Left lung (tissue), 4 donors: ENCODE measurements at regions not wholly inside any gene's neighbourhood (a gene's known extent, or its start where the extent isn't known, plus 50 kb on each side); places are given as distances from the start of the nearest gene placed in this dataset.

Experiments used
- ATAC-seq: fragments of 200-7000 bp; cut with Tn5 transposase; one replicate; pipeline ENCODE4 v1.9.1; 2020; ENCODE audit warnings: moderate library complexity
- DNase-seq, 4 donors: peaks; one replicate each; pipeline ENCODE4 v3.0.0-alpha.2; 2013 to 2020
- H3K27ac ChIP-seq, 2 donors: fragments of 200-600 bp; sonication (generic) in 1 of 2; one replicate each; pipeline versions ENCODE4 v1.5.0 to v1.8.0; 2020 to 2021
- H3K27me3 ChIP-seq, 2 donors: fragments of 200-600 bp; sonication (generic) in 1 of 2; one replicate each; pipeline versions ENCODE4 v1.5.0 to v1.8.0; 2020 to 2021
- H3K36me3 ChIP-seq, 2 donors: fragments of 200-600 bp; sonication (generic) in 1 of 2; one replicate each; pipeline versions ENCODE4 v1.5.0 to v1.8.0; 2020 to 2021
- H3K4me1 ChIP-seq, 2 donors: fragments of 200-600 bp; one replicate each; pipeline ENCODE4 v1.8.0; 2021
- H3K4me3 ChIP-seq, 2 donors: fragments of 200-600 bp; sonication (generic) in 1 of 2; one replicate each; pipeline versions ENCODE4 v1.5.0 to v1.8.0; 2020 to 2021; ENCODE audit warnings: mild to moderate bottlenecking in 1 of 2
- H3K9me3 ChIP-seq, 2 donors: fragments of 200-600 bp; sonication (generic) in 1 of 2; one replicate each; pipeline versions ENCODE4 v1.5.0 to v1.8.0; 2020 to 2021
- CTCF ChIP-seq, 2 donors: fragments of 200-600 bp; sonication (generic) in 1 of 2; IDR thresholded peaks; one replicate each; pipeline versions ENCODE4 v1.5.0 to v1.8.0; 2021; ENCODE audit warnings: antibody characterized with exemption in 2 of 2
- intact Hi-C, 2 donors: fragments of 100-400 bp; cut with DNase I; formaldehyde crosslinking; loops; one replicate each; pipeline versions ENCODE4 v1.11.2 to v1.14.2; 2022
- donor health status: DM: no; HTN: yes; CAD: no.
- donor health status: DM: no; HTN: no; CAD: no.

- no peaks in the 10 kb centered on the region for H3K27me3 ChIP-seq
- H3K4me1 ChIP-seq, result no peaks in the 10 kb centered on the region
- no peaks in the 10 kb centered on the region for H3K36me3 ChIP-seq
- no peaks in the 10 kb centered on the region for H3K9me3 ChIP-seq
- no peak overlapping the region for H3K27ac ChIP-seq
- ATAC-seq, result no peak
- DNase-seq, result no peak
- no peak overlapping the region for H3K4me3 ChIP-seq
- intact Hi-C loops, result no loop called here
- no peak for TF ChIP-seq CTCF (IDR thresholded peaks at IDR 0.05)
These were observed 411.2 kb upstream of the PIK3C3 start for GRCh38 chr18:41543815-41544214.

- H3K9me3 ChIP-seq, result no peaks in the 10 kb centered on the region
- no peak overlapping the region for H3K27ac ChIP-seq
- no peaks in the 10 kb centered on the region for H3K36me3 ChIP-seq
- intact Hi-C loops, result no loop called here
- H3K27me3 ChIP-seq, result no peaks in the 10 kb centered on the region
- no peak for ATAC-seq
- DNase-seq, result no peak
- no peak overlapping the region for H3K4me3 ChIP-seq
- no peaks in the 10 kb centered on the region for H3K4me1 ChIP-seq
- no peak for TF ChIP-seq CTCF (IDR thresholded peaks at IDR 0.05)
These were observed 414.7 kb upstream of the PIK3C3 start for GRCh38 chr18:41540237-41540871.

GRCh38 chr18:41538751-41539150 lies 416.3 kb upstream of the PIK3C3 start:
- Histone ChIP-seq H3K9me3 (no peaks in the 10 kb centered on the region), H3K4me1 (no peaks in the 10 kb centered on the region), H3K4me3 (no peak overlapping the region), H3K27me3 (no peaks in the 10 kb centered on the region), H3K27ac (no peak overlapping the region), H3K36me3 (no peaks in the 10 kb centered on the region)
- DNase-seq (no peak), ATAC-seq (no peak)
- no peak for TF ChIP-seq CTCF (IDR thresholded peaks at IDR 0.05)
- intact Hi-C loops, result no loop called here

- Histone ChIP-seq H3K27ac (no peak overlapping the region), H3K4me1 (no peaks in the 10 kb centered on the region), H3K4me3 (no peak overlapping the region), H3K27me3 (no peaks in the 10 kb centered on the region), H3K36me3 (no peaks in the 10 kb centered on the region), H3K9me3 (no peaks in the 10 kb centered on the region)
- DNase-seq (no peak), ATAC-seq (no peak)
- no peak for TF ChIP-seq CTCF (IDR thresholded peaks at IDR 0.05)
- intact Hi-C loops, result no loop called here
These were observed 417.4 kb upstream of the PIK3C3 start for GRCh38 chr18:41537666-41538065.

GRCh38 chr18:41532344-41533086 lies 422.5 kb upstream of the PIK3C3 start:
- no peak for DNase-seq
- no peaks in the 10 kb centered on the region for H3K27me3 ChIP-seq
- no peaks in the 10 kb centered on the region for H3K4me1 ChIP-seq
- no peak for ATAC-seq
- H3K4me3 ChIP-seq, result no peak overlapping the region
- no peak overlapping the region for H3K27ac ChIP-seq
- no peaks in the 10 kb centered on the region for H3K36me3 ChIP-seq
- TF ChIP-seq CTCF (IDR thresholded peaks at IDR 0.05), result no peak
- intact Hi-C loops, result no loop called here
- no peaks in the 10 kb centered on the region for H3K9me3 ChIP-seq
